ENCODE measurements at regions not wholly inside any gene's neighbourhood (a gene's known extent, or its start where the extent isn't known, plus 50 kb on each side); places are given as distances from the start of the nearest gene placed in this dataset.
"Not testable (repeated sequence)": the region's sequence is repeated elsewhere in the genome, so short reads cannot be mapped to it uniquely, and the experiment has no call there.

- no peak for DNase-seq
These were observed 107.4 kb upstream of the HES1 start for GRCh38 chr3:194028434-194029004.

DNA sequence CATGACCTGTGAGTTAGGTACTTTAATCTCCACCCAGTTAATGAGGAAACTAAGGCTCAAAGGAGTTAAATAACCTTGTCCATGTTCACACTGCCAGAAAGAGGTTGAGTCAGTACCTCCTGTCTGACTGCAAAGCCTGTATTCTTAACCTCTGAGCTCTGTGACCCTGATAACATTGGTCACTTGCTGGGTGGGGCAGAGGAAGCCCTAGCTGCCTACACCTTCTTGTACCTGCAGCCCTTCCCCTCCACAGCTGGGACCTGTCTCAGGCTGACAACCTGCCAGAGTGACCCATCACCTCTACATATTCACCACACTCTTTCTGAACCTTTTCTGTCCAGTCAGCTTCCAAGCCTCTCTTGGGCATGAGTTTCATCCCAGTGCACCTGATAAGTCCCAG is 106.1 kb upstream of the HES1 start:
- no peak for DNase-seq

- no peak for DNase-seq
These were observed 105.6 kb upstream of the HES1 start for GRCh38 chr3:194030372-194030771.

DNA sequence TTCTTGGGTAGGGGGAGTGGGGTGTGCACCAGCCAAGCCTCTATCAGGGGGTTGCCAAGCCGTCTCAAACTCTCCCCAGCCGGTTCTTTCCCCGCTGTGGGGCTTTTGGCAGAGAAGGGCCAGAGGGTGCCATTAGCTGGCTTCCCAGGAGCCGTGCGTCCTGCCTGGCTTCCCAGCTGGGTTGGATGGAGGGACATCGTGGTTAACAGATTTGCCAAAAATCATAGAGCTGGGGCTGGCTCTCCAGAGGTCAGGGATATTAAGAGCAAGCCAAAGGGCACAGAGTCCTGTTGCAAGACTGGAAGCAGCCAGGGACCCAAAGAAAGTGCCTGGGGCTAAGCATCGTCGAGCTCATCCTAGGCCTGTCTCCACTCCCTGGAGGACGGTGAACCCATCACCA is 104.6 kb upstream of the HES1 start:
- no peak for DNase-seq

- no peak for DNase-seq
These were observed 103.9 kb upstream of the HES1 start for GRCh38 chr3:194031867-194032635.

GRCh38 chr3:194032828-194033435 is 103.0 kb upstream of the HES1 start:
- DNase-seq: no peak

DNA sequence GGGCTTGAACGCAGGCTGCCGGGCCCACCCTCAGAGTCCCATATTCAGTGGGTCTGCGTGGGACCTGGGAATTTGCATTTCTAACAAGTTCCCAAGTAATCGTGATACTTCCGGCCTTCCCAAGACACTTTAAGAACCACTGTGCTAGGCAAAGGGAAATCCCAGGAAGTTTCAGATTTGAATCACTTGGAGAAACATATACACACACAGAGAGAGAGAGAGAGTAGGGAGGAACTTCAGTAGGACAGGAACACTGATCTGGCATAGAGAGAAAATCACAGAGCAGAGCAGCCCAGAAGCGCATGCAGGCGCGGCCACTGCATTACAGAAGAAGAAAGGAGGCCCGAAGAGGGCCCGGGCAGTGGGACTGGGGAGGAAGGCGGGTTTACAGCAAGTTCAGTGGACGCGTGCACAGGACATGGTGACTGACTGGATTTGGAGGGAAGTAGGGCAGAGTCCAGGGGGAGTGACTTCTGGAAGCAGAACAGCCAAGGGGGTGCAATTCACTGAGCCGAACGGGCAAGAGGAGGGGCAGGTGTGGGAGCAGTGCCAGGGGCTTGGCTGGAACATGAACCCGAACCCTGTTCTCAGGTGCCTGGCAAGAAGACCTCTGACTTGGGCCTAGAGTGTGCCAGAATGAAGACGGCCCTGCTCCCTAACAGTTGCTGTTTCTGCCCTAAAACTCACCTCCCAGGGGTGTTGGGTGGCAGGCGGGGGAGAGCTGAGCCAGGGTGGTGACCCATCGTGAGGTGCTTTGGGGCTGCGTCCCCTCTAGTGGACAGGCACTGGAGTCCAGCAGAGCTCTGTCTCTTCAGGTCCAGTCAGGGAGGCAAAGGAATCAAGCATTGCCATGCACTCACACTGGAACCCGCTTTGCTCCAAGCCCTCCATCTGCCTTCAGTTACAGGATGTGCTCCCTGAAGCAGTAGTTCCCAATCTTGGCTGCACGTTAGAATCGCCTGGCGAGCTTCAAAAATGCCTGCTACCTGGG is 101.3 kb upstream of the HES1 start:
- no peak for DNase-seq

- DNase-seq: no peak
These were observed 100.4 kb upstream of the HES1 start for GRCh38 chr3:194035406-194036138.

DNA sequence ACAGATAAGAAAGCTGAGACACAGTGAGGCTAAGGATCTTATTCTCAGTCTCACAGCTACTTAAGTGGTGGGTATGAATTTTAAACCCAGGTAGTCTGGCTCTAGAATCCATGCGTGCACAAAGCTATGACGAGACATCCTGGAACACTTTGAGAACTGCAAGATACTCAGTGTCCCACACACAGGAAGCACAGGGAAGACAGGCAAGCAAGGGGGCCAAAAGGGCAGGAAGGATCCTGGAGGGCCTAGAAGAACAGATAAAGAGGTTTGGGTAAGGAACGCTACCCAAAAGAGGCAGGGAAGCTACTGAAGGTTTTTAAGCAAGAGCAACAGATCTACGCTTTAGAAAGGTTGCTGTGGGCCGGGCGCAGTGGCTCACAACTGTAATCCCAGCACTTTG is 99.1 kb upstream of the HES1 start:
- DNase-seq: no peak

DNA sequence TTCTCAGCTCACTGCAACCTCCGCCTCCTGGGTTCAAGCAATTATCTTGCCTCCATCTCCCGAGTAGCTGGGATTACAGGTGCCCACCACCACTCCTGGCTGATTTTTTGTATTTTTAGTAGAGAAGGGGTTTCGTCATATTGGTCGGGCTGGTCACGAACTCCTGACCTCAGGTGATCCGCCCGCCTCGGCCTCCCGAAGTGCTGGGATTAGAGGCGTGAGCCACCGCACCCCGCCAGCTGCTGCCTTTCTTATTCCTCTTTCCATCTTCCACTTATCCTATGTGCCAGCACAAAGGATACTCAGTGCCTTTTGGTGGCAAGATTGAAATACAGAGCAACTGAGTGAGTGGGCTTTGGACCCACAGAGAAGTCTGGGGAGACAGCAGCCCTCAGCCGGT is 97.6 kb upstream of the HES1 start:
- not testable (repeated sequence) for DNase-seq

- no peak for DNase-seq
These were observed 97.0 kb upstream of the HES1 start for GRCh38 chr3:194038960-194039359.

GRCh38 chr3:194040516-194041273 is 95.3 kb upstream of the HES1 start:
- DNase-seq: no peak

DNA sequence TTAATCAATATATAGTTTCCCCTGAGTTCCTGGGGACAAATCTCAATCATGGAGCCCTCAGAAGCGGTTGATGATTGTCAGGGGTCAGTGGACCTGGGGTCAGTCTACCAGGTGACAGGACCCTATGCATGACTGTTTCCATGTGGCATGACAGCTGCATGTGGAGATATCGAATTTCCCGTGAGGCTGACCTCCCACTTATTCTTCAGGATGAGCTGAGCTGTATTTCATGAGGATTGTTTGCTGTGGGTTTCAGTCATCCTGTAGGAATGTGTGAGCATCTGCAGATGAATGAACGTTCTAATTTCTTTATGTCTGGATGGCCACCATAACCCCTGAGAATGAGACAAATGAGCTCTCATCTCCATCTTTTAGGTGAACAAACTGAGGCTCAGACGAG is 93.0 kb upstream of the HES1 start:
- DNase-seq: no peak

DNA sequence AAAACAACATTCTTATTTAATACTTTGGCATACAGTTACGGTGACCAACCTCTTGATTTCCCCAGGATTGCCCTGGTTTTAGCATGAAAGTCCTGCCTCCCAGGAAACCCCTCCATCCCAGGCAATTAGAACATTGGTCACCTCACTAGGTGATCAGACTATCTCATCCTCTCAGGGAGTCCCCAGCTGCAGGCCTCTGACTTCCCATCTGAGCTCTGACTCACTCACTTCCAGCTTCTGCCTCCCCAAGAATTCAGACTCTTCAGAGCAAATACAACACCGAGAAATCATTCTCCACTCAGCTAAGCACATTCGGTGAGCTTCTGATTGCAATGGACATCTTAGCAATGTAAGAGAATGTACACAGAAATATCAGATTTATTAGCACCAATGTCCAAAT is 92.4 kb upstream of the HES1 start:
- DNase-seq: no peak

- DNase-seq: no peak
These were observed 90.7 kb upstream of the HES1 start for GRCh38 chr3:194045289-194045688.

DNA sequence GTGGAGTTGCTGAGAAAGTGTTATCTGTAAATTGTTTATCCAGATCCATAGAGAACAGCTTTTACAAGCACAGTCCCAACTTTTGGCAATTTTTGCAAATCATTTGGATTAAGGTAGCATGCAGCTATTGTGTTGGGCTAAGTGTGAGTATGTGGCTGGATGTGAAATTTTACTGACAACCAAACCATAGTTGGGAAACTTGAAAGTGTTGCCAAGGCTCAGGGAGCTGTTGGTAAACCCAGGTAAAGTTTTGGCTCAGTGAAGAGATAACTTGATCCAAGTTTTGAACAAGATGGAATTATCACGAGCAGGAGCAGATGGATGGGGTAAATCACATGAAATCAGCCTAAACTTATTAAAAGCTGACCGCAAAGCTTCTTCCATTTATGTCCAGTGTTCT is 90.0 kb upstream of the HES1 start:
- no peak for DNase-seq

GRCh38 chr3:194046531-194046930 is 89.4 kb upstream of the HES1 start:
- DNase-seq: no peak

- no peak for DNase-seq
These were observed 88.8 kb upstream of the HES1 start for GRCh38 chr3:194046995-194047645.

DNA sequence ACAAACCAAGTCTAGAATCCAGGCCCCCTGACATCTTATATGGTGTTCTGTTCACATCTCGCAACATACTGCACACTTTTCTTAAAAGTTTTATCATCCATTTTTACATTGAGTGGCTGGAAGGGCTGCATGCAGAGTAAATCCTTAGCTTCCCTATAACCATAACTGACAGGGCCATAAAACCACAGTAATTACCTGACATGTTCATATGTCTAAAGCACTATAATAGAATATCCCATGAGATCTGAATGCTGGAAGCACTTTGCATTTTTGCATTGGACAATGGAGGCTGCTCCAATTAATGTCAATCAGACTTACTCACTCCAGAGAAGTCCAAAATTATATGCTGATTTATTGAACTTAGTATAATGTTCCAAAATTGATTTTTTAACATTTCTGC is 86.6 kb upstream of the HES1 start:
- no peak for DNase-seq

DNA sequence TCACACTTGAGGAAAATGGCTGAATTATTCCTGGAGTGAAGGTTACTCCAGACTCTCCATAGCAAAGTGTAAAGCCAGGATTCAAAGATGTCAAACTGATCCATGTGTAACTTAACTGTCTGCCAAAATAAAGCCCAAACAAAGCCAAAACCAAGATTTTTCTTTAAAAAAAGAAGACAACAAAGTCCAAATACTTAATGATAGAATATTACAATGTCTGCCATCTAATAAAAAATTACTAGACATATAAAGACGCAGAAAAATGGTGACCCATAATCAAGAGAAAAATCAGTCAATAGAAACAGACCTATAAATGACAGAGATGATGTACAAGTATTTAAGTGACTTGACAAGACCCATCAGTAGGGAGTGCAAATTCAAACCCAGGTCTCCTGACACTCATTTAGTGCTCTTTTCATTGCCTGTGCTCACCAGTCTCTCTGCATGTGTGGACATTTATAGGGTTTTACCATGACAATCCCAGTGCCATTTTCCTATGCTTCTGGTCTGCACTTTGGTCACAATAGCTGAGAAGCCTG is 85.1 kb upstream of the HES1 start:
- DNase-seq: no peak

Measured in T-helper 9 cell (primary cell).